Astrocyte (in vitro differentiated cells and primary cell): ENCODE measurements at regions not wholly inside any gene's neighbourhood (a gene's known extent, or its start where the extent isn't known, plus 50 kb on each side); places are given as distances from the start of the nearest gene placed in this dataset.
A peak's percentile ranks its signal among the peaks of the same experiment; 100 is the strongest.

Experiments
- DNase-seq: peaks from one replicate; pipeline ENCODE4 v3.0.0-alpha.2; 2010; ENCODE audit warnings: low read depth
- FAIRE-seq: peaks from 2 replicates; lab custom pipeline; 2011; peaks lifted over from hg19 to GRCh38; lab: Jason Lieb, UNC
- H2AFZ ChIP-seq: 2 replicates; pipeline ENCODE4 v1.6.0; 2012; ENCODE audit warnings: low read depth, low read length, inconsistent platforms
- H3K27ac ChIP-seq: 2 replicates; pipeline ENCODE4 v1.5.1; 2011; ENCODE audit warnings: low read depth, low read length, inconsistent platforms
- H3K27me3 ChIP-seq: 2 replicates; pipeline ENCODE4 v1.6.0; 2011; ENCODE audit warnings: low read length, inconsistent platforms; ENCODE audit not compliant: insufficient read depth
- H3K36me3 ChIP-seq: 2 replicates; pipeline ENCODE4 v1.5.1; 2011; ENCODE audit warnings: low read length, inconsistent platforms; ENCODE audit not compliant: insufficient read depth
- H3K4me1 ChIP-seq: 2 replicates; pipeline ENCODE4 v1.5.1; 2011; ENCODE audit warnings: low read length, inconsistent platforms; ENCODE audit not compliant: insufficient read depth
- H3K4me2 ChIP-seq: 2 replicates; pipeline ENCODE4 v1.6.0; 2012; ENCODE audit warnings: low read length, inconsistent platforms
- H3K4me3 ChIP-seq: 2 replicates; pipeline ENCODE4 v1.5.1; 2011; ENCODE audit warnings: low read depth, mild to moderate bottlenecking, low read length, inconsistent platforms; ENCODE audit not compliant: insufficient read depth
- H3K79me2 ChIP-seq: 2 replicates; pipeline ENCODE4 v1.6.0; 2012; ENCODE audit warnings: mild to moderate bottlenecking, low read length, inconsistent platforms; ENCODE audit not compliant: insufficient read depth
- H3K9ac ChIP-seq: 2 replicates; pipeline ENCODE4 v1.6.0; 2012; ENCODE audit warnings: mild to moderate bottlenecking, low read length, inconsistent platforms
- H3K9me3 ChIP-seq: 2 replicates; pipeline ENCODE4 v1.5.1; 2012; ENCODE audit warnings: low read depth, mild to moderate bottlenecking, low read length, inconsistent platforms; ENCODE audit not compliant: insufficient read depth
- H4K20me1 ChIP-seq: 2 replicates; pipeline ENCODE4 v1.6.0; 2012; ENCODE audit warnings: low read length, inconsistent platforms; ENCODE audit not compliant: insufficient read depth
- H3K27ac Mint-ChIP-seq: one replicate; pipeline ENCODE4 v1.8.0; 2021; ENCODE audit warnings: mild to moderate bottlenecking, mixed read lengths; ENCODE audit not compliant: unreplicated experiment
- H3K27me3 Mint-ChIP-seq: one replicate; pipeline ENCODE4 v1.8.0; 2021; ENCODE audit warnings: low read depth, mixed read lengths; ENCODE audit not compliant: unreplicated experiment
- H3K36me3 Mint-ChIP-seq: one replicate; pipeline ENCODE4 v1.8.0; 2021; ENCODE audit warnings: low read depth, mixed read lengths; ENCODE audit not compliant: unreplicated experiment
- H3K4me1 Mint-ChIP-seq: one replicate; pipeline ENCODE4 v1.8.0; 2021; ENCODE audit warnings: low read depth, mixed read lengths; ENCODE audit not compliant: unreplicated experiment
- H3K4me3 Mint-ChIP-seq: one replicate; pipeline ENCODE4 v1.8.0; 2021; ENCODE audit warnings: mild to moderate bottlenecking, moderate library complexity, mixed read lengths; ENCODE audit not compliant: unreplicated experiment
- H3K9me3 Mint-ChIP-seq: one replicate; pipeline ENCODE4 v1.8.0; 2021; ENCODE audit warnings: mild to moderate bottlenecking, mixed read lengths; ENCODE audit not compliant: unreplicated experiment
- CTCF ChIP-seq: IDR thresholded peaks from 2 replicates; pipeline ENCODE4 v1.5.1; 2011; ENCODE audit warnings: low read depth, mild to moderate bottlenecking, inconsistent platforms, low read length, moderate library complexity; ENCODE audit not compliant: insufficient read depth
- EZH2 ChIP-seq: IDR thresholded peaks from 2 replicates; pipeline ENCODE4 v1.6.1; 2012; ENCODE audit warnings: mild to moderate bottlenecking, low read length, inconsistent platforms; ENCODE audit not compliant: insufficient read depth

- H3K9ac ChIP-seq = no peak overlapping the region
- no peaks in the 10 kb centered on the region for H3K36me3 ChIP-seq
- no peaks in the 10 kb centered on the region for H3K9me3 ChIP-seq
- no peaks in the 10 kb centered on the region for H3K36me3 Mint-ChIP-seq
- no peak overlapping the region for H3K4me2 ChIP-seq
- FAIRE-seq (no peak), DNase-seq (no peak)
- no peaks in the 10 kb centered on the region for H3K4me1 ChIP-seq
- no peak overlapping the region for H3K4me3 ChIP-seq
- H3K9me3 Mint-ChIP-seq = peaks cover 3% of the 10 kb centered on the region
- H3K27ac Mint-ChIP-seq = no peak overlapping the region
- H3K79me2 ChIP-seq = no peaks in the 10 kb centered on the region
- peaks cover 53% of the 10 kb centered on the region for H3K27me3 Mint-ChIP-seq
- peaks cover 24% of the 10 kb centered on the region for H3K27me3 ChIP-seq
- H3K4me3 Mint-ChIP-seq = no peak overlapping the region
- H2AFZ ChIP-seq = no peak overlapping the region
- H3K4me1 Mint-ChIP-seq = peaks cover 15% of the 10 kb centered on the region
- H4K20me1 ChIP-seq = no peaks in the 10 kb centered on the region
- no peak overlapping the region for H3K27ac ChIP-seq
- no peak for TF ChIP-seq CTCF
- TF ChIP-seq EZH2 = no peak
Observed at GRCh38 chr4:82046796-82047195, 327.0 kb downstream of the HNRNPD start.

GRCh38 chr4:82045267-82045666 lies 328.5 kb downstream of the HNRNPD start:
- Histone ChIP-seq H3K9ac (no peak overlapping the region), H3K4me2 (no peak overlapping the region), H3K4me1 (no peaks in the 10 kb centered on the region), H3K9me3 (no peaks in the 10 kb centered on the region), H3K36me3 (no peaks in the 10 kb centered on the region), H3K79me2 (no peaks in the 10 kb centered on the region), H3K4me3 (no peak overlapping the region), H4K20me1 (no peaks in the 10 kb centered on the region), H3K27me3 (peaks cover 26% of the 10 kb centered on the region), H3K27ac (no peak overlapping the region), H2AFZ (no peak overlapping the region)
- peaks cover 6% of the 10 kb centered on the region for H3K4me1 Mint-ChIP-seq
- no peak for TF ChIP-seq CTCF
- TF ChIP-seq EZH2 = no peak
- H3K27me3 Mint-ChIP-seq = peaks cover 53% of the 10 kb centered on the region
- DNase-seq (no peak), FAIRE-seq (no peak)
- no peak overlapping the region for H3K27ac Mint-ChIP-seq
- peaks cover 3% of the 10 kb centered on the region for H3K9me3 Mint-ChIP-seq
- H3K4me3 Mint-ChIP-seq = no peak overlapping the region
- no peaks in the 10 kb centered on the region for H3K36me3 Mint-ChIP-seq

- Histone ChIP-seq H2AFZ (peak overlapping the region; percentile 41), H3K4me3 (no peak overlapping the region), H4K20me1 (no peaks in the 10 kb centered on the region), H3K27me3 (peaks cover 26% of the 10 kb centered on the region), H3K9ac (no peak overlapping the region), H3K9me3 (no peaks in the 10 kb centered on the region), H3K4me1 (no peaks in the 10 kb centered on the region), H3K27ac (no peak overlapping the region), H3K4me2 (peak overlapping the region; percentile 82), H3K36me3 (no peaks in the 10 kb centered on the region), H3K79me2 (no peaks in the 10 kb centered on the region)
- H3K36me3 Mint-ChIP-seq = no peaks in the 10 kb centered on the region
- peaks cover 59% of the 10 kb centered on the region for H3K27me3 Mint-ChIP-seq
- H3K4me3 Mint-ChIP-seq = peak overlapping the region; percentile 50
- H3K4me1 Mint-ChIP-seq = peaks cover 4% of the 10 kb centered on the region
- no peak for FAIRE-seq
- TF ChIP-seq CTCF (no peak), EZH2 (peak; percentile 31)
- no peak overlapping the region for H3K27ac Mint-ChIP-seq
- peak; percentile 14 for DNase-seq
- peaks cover 3% of the 10 kb centered on the region for H3K9me3 Mint-ChIP-seq
Observed at GRCh38 chr4:82044141-82044993, 329.4 kb downstream of the HNRNPD start.
